ENCODE measurements at regions not wholly inside any gene's neighbourhood (a gene's known extent, or its start where the extent isn't known, plus 50 kb on each side); places are given as distances from the start of the nearest gene placed in this dataset.

GRCh38 chr12:46692606-46693005 lies 133.2 kb downstream of the SLC38A4 start:
- H3K56ac ChIP-seq (ENCODE audit: extremely low read depth, insufficient read depth, low read length): no peak overlapping the region
- no peak overlapping the region for H4K91ac ChIP-seq (ENCODE audit: insufficient read depth, low read depth, low read length)
- no TSS peak for BruUV-seq (replicated peaks)
- ChIA-PET CTCF (no interaction called here), POLR2A (ENCODE audit: unreplicated experiment) (no interaction called here)
- H2BK5ac ChIP-seq (ENCODE audit: low read depth, low read length, poor library complexity, severe bottlenecking): no peak overlapping the region
- H4K5ac ChIP-seq (ENCODE audit: low read depth, low read length): no peak overlapping the region
- no peak overlapping the region for H3K14ac ChIP-seq (replicated peaks; ENCODE audit: low read depth, low read length)
- H2AFZ ChIP-seq (replicated peaks; ENCODE audit: low read length, poor library complexity): no peak overlapping the region
- no peaks in the 10 kb centered on the region for H3K4me1 ChIP-seq (ENCODE audit: control insufficient read depth, insufficient read depth, low read length)
- no peak overlapping the region for H3K4ac ChIP-seq (ENCODE audit: low read depth, low read length)
- H2BK15ac ChIP-seq (ENCODE audit: low read depth, low read length): no peak overlapping the region
- ATAC-seq (ENCODE audit: low read depth): no peak
- dilution Hi-C loops (cut with HindIII; ENCODE audit: low sequenced_read_pairs, unreplicated experiment) (no loop called here), in situ Hi-C loops (cut with MboI; ENCODE audit: low sequenced_read_pairs) (loop anchor here (25.0 kb wide), 2 partner anchors 245 to 530 kb away; no protein-coding TSS in a partner anchor), intact Hi-C loops (cut with micrococcal nuclease) (no loop called here)
- no peak for DNase-seq
- no peaks in the 10 kb centered on the region for H3K36me3 ChIP-seq (ENCODE audit: control insufficient read depth, insufficient read depth, low read length)
- no peaks in the 10 kb centered on the region for H3K27me3 ChIP-seq (ENCODE audit: control insufficient read depth, insufficient read depth, low read length)
- TF ChIP-seq SMC3 (IDR thresholded peaks at IDR 0.05; ENCODE audit: low read depth, low read length) (no peak), USF2 (IDR thresholded peaks at IDR 0.05; ENCODE audit: low read depth, low read length) (no peak), RFX5 (IDR thresholded peaks at IDR 0.05; ENCODE audit: low read depth, low read length) (no peak), FOS (IDR thresholded peaks at IDR 0.05; ENCODE audit: low read depth, low read length) (no peak), RCOR1 (IDR thresholded peaks at IDR 0.05; ENCODE audit: insufficient replicate concordance, low read length) (no peak), MXI1 (IDR thresholded peaks at IDR 0.05; ENCODE audit: borderline replicate concordance, low read depth, low read length) (no peak), MAZ (IDR thresholded peaks at IDR 0.05; ENCODE audit: borderline replicate concordance, low read depth, low read length) (no peak)
- H3K9me3 ChIP-seq (ENCODE audit: control insufficient read depth, insufficient read depth, low read length): no peaks in the 10 kb centered on the region
- H3K9me1 ChIP-seq (ENCODE audit: insufficient read depth, low read length): no peaks in the 10 kb centered on the region
- H3K4me2 ChIP-seq (ENCODE audit: low read depth, low read length): no peak overlapping the region
- no peak overlapping the region for H2BK20ac ChIP-seq (ENCODE audit: low read depth, low read length)
- H3K4me3 ChIP-seq (ENCODE audit: insufficient read depth, low read depth, low read length): no peak overlapping the region
- H2AK9ac ChIP-seq (replicated peaks; ENCODE audit: low read depth, low read length, poor library complexity): no peak overlapping the region
- no peaks in the 10 kb centered on the region for H4K20me1 ChIP-seq (ENCODE audit: insufficient read depth, low read length)
- no peak overlapping the region for H3K9ac ChIP-seq (ENCODE audit: low read depth, low read length)
- H3K23ac ChIP-seq (ENCODE audit: low read depth, low read length): no peak overlapping the region
- H3K18ac ChIP-seq (ENCODE audit: low read depth, low read length): no peak overlapping the region
- H2BK120ac ChIP-seq (ENCODE audit: low read depth, low read length): no peak overlapping the region
- WGBS, 2 experiments (ENCODE audit: extremely low coverage in 2 of 2, insufficient read length in 1 of 2): no CpG with 5 or more reads among the region's 3 CpGs
- no peak overlapping the region for H2AK5ac ChIP-seq (ENCODE audit: low read depth, low read length)
- no peaks in the 10 kb centered on the region for H3K79me1 ChIP-seq (ENCODE audit: low read depth in 1 of 2, low read length in 2 of 2)
- no peak overlapping the region for H4K8ac ChIP-seq (ENCODE audit: low read depth in 2 of 2, low read length in 2 of 2)
- H3K27ac ChIP-seq (ENCODE audit: insufficient read depth, low read length): no peak overlapping the region

Measured in IMR-90 (cell line).